ENCODE measurements at regions not wholly inside any gene's neighbourhood (a gene's known extent, or its start where the extent isn't known, plus 50 kb on each side); places are given as distances from the start of the nearest gene placed in this dataset.

DNA sequence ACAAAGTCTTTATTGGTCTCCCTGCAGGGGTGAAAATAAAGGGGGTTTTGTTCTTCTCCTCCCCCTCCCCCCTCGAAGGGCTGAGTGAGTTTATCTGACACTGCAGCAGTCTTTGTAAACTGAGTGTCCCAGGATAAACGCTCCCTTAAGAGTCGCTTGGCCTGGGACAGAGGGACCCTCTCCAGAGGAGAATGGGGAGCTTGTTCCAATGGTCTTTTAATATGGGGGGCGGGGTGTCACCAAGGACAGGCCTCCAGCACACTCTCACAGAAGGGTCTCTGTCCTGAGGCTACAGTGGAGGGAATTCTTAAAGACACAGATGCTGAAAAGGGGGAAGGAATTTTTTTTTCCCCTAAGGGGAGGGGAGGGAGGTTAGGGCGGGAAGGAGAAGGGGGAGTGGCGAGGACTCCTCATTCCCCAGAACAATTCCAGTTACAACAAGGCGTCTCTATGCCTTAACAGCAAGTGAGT, 455.5 kb downstream of the SOX9 start:
- TF ChIP-seq, protein P1, sequence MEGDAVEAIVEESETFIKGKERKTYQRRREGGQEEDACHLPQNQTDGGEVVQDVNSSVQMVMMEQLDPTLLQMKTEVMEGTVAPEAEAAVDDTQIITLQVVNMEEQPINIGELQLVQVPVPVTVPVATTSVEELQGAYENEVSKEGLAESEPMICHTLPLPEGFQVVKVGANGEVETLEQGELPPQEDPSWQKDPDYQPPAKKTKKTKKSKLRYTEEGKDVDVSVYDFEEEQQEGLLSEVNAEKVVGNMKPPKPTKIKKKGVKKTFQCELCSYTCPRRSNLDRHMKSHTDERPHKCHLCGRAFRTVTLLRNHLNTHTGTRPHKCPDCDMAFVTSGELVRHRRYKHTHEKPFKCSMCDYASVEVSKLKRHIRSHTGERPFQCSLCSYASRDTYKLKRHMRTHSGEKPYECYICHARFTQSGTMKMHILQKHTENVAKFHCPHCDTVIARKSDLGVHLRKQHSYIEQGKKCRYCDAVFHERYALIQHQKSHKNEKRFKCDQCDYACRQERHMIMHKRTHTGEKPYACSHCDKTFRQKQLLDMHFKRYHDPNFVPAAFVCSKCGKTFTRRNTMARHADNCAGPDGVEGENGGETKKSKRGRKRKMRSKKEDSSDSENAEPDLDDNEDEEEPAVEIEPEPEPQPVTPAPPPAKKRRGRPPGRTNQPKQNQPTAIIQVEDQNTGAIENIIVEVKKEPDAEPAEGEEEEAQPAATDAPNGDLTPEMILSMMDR (IDR thresholded peaks at IDR 0.05; ENCODE audit: unreplicated experiment) = no peak
- Mint-ChIP-seq H3K27me3 (ENCODE audit: unreplicated experiment) (peaks cover 7% of the 10 kb centered on the region), H3K4me3 (ENCODE audit: unreplicated experiment) (no peak overlapping the region), H3K9me3 (ENCODE audit: unreplicated experiment) (no peaks in the 10 kb centered on the region), H3K27ac (ENCODE audit: unreplicated experiment) (no peak overlapping the region), H3K36me3 (ENCODE audit: low read depth, unreplicated experiment) (no peaks in the 10 kb centered on the region), H3K4me1 (ENCODE audit: unreplicated experiment) (no peaks in the 10 kb centered on the region)
- DNase-seq (ENCODE audit: low spot score) = no peak

DNA sequence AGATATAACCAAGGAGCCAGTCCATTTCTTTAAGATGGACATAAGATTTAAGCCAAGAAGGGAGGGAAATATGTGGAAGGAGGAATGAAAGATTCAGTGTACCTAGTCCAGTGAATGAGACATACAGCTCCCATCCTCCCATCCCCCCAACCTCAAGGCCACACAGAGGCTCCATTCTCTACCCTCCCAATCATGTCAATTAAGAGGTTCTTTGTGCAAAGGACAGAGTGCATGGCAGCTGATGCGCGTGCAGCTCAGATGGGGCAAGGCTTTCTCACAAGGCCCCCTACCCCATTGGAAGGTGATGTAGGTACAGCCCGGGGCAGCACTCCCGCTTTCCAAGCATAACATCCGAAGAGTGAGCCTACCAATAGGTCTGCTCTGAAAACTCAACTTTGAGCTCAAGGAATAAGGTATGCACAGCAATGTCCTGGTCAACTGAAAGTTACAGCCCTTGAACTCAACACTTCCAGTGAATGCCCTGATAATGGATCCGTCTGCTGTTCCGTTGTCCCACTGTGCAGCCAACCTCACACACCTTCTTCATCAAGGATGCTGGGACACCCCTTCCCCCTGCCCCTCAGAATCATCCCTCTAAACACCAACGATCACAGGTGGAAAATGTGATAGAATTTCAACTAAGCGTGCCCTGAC, 458.1 kb downstream of the SOX9 start:
- Mint-ChIP-seq H3K4me1 (ENCODE audit: unreplicated experiment) (no peaks in the 10 kb centered on the region), H3K9me3 (ENCODE audit: unreplicated experiment) (no peaks in the 10 kb centered on the region), H3K36me3 (ENCODE audit: low read depth, unreplicated experiment) (no peaks in the 10 kb centered on the region), H3K4me3 (ENCODE audit: unreplicated experiment) (no peak overlapping the region), H3K27me3 (ENCODE audit: unreplicated experiment) (peaks cover 2% of the 10 kb centered on the region), H3K27ac (ENCODE audit: unreplicated experiment) (no peak overlapping the region)
- no peak for DNase-seq (ENCODE audit: low spot score)
- TF ChIP-seq, protein P1 (IDR thresholded peaks at IDR 0.05; ENCODE audit: unreplicated experiment) = no peak

DNA sequence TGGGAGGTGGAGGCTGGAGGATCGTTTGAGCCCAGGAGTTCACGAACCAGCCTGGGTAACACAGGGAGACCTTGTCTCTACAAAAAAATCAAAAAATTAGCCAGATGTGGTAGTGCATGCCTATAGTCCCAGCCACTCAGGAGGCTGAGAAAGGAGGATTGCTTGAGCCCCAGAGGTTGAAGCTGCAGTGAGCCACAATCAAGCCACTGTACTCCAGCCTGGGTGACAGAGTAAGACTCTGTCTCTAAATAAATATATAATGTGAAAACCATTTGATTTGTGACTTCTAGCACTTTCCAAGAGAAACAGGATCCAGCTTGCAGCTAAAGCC, 459.1 kb downstream of the SOX9 start:
- Mint-ChIP-seq H3K4me1 (ENCODE audit: unreplicated experiment) (no peaks in the 10 kb centered on the region), H3K27ac (ENCODE audit: unreplicated experiment) (no peak overlapping the region), H3K27me3 (ENCODE audit: unreplicated experiment) (no peaks in the 10 kb centered on the region), H3K4me3 (ENCODE audit: unreplicated experiment) (no peak overlapping the region), H3K36me3 (ENCODE audit: low read depth, unreplicated experiment) (no peaks in the 10 kb centered on the region), H3K9me3 (ENCODE audit: unreplicated experiment) (no peaks in the 10 kb centered on the region)
- TF ChIP-seq, protein P1 (IDR thresholded peaks at IDR 0.05; ENCODE audit: unreplicated experiment) = no peak
- no peak for DNase-seq (ENCODE audit: low spot score)

DNA sequence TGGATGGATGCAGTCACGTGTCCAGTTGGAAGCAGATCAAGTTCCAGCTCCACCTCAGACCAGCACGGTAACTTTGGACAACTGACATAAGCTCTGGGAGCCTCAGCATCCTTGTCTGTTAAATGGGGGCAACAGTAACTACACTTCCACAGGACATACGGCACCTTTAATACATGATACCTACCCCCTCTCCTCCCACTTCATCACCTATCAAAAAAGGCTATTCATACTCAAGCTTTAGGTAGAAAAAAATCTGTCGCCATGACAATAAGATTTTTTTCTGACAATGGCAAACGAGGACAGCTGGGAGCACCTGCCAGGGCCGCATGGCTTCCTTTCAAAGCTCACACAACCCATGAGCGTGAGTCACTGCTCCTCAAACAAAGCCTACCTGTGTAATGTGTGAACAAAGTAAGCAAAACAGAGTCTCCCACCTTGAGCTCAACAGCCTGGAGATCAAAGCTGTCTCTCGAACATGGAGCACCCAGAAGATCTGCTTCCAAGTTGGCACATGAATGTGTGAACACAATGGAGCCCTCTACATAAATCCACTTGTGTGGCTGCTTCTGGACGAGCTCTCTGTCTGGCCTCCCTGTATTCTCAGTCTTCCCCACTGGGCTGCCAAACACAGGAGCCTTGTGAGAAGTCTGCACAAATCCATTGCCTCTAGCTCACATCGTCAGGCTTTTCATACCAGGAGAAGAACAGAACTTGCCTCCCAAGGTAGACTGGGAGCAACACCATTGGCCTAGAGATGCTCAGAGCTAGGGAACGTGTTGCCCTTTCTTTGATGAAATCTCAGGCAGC, 459.7 kb downstream of the SOX9 start:
- H3K9me3 Mint-ChIP-seq (ENCODE audit: unreplicated experiment) = no peaks in the 10 kb centered on the region

More for the DNA sequence above, 459.7 kb downstream of the SOX9 start:
- Mint-ChIP-seq H3K27ac (ENCODE audit: unreplicated experiment) (no peak overlapping the region), H3K4me3 (ENCODE audit: unreplicated experiment) (no peak overlapping the region), H3K36me3 (ENCODE audit: low read depth, unreplicated experiment) (no peaks in the 10 kb centered on the region), H3K27me3 (ENCODE audit: unreplicated experiment) (no peaks in the 10 kb centered on the region), H3K4me1 (ENCODE audit: unreplicated experiment) (no peaks in the 10 kb centered on the region)
- DNase-seq (ENCODE audit: low spot score) = no peak
- TF ChIP-seq, protein P1 (IDR thresholded peaks at IDR 0.05; ENCODE audit: unreplicated experiment) = no peak
